IMR-90 (cell line): ENCODE measurements at regions not wholly inside any gene's neighbourhood (a gene's known extent, or its start where the extent isn't known, plus 50 kb on each side); places are given as distances from the start of the nearest gene placed in this dataset.

Experiments
- ATAC-seq: fragments of 200-7000 bp; cut with Tn5 transposase; 2 replicates; pipeline ENCODE4 v1.9.1; 2020; ENCODE audit warnings: low read depth, mild to moderate bottlenecking, moderate library complexity
- BruUV-seq: library from RNA; stranded (reverse); fragments of 400-500 nt; replicated peaks from 2 replicates; lab custom pipeline; 2021; lab: Mats Ljungman, UMichigan
- CTCF ChIA-PET: fragments of 300-600 bp; formaldehyde crosslinking; extraction: SDS; loops from one replicate; lab custom pipeline; 2021; ENCODE audit warnings: antibody characterized with exemption; lab: Yijun Ruan, JAX
- POLR2A ChIA-PET: fragments of 300-600 bp; sonication (Branson Sonifier 250); formaldehyde crosslinking; loops from one replicate; lab custom pipeline; 2022; ENCODE audit warnings: antibody characterized with exemption; ENCODE audit not compliant: unreplicated experiment; lab: Charles Lee
- DNase-seq: peaks from one replicate; pipeline ENCODE4 v3.0.0; 2013
- H2AFZ ChIP-seq: replicated peaks from 2 replicates; pipeline ENCODE3; 2013; ENCODE audit warnings: low read length, mild to moderate bottlenecking; ENCODE audit not compliant: poor library complexity
- H2AK5ac ChIP-seq: 2 replicates; pipeline ENCODE4 v1.6.1; 2013; ENCODE audit warnings: low read depth, low read length, inconsistent platforms
- H2AK9ac ChIP-seq: replicated peaks from 2 replicates; pipeline ENCODE3; 2013; ENCODE audit warnings: mild to moderate bottlenecking, low read depth, low read length, moderate library complexity; ENCODE audit not compliant: poor library complexity
- H2BK120ac ChIP-seq: 2 replicates; pipeline ENCODE4 v1.6.1; 2013; ENCODE audit warnings: low read depth, low read length, inconsistent platforms
- H2BK15ac ChIP-seq: 3 replicates; pipeline ENCODE4 v1.6.1; 2013; ENCODE audit warnings: low read depth, low read length, inconsistent platforms
- H2BK20ac ChIP-seq: 2 replicates; pipeline ENCODE4 v1.6.1; 2013; ENCODE audit warnings: low read depth, mild to moderate bottlenecking, inconsistent platforms, low read length, moderate library complexity
- H2BK5ac ChIP-seq: 2 replicates; pipeline ENCODE4 v1.6.1; 2013; ENCODE audit warnings: mild to moderate bottlenecking, low read depth, low read length, inconsistent platforms; ENCODE audit not compliant: poor library complexity, severe bottlenecking
- H3K14ac ChIP-seq: replicated peaks from 2 replicates; pipeline ENCODE4 v1.6.1; 2013; ENCODE audit warnings: low read depth, low read length, inconsistent platforms
- H3K18ac ChIP-seq: 2 replicates; pipeline ENCODE4 v1.6.1; 2013; ENCODE audit warnings: low read depth, low read length, control low read depth
- H3K23ac ChIP-seq: 2 replicates; pipeline ENCODE4 v1.6.1; 2013; ENCODE audit warnings: low read depth, low read length, inconsistent platforms
- H3K27ac ChIP-seq: 2 replicates; pipeline ENCODE4 v1.5.1; 2013; ENCODE audit warnings: mild to moderate bottlenecking, control low read depth, low read length; ENCODE audit not compliant: insufficient read depth
- H3K27me3 ChIP-seq: 2 replicates; pipeline ENCODE4 v1.6.1; 2013; ENCODE audit warnings: low read length; ENCODE audit not compliant: control insufficient read depth, insufficient read depth
- H3K36me3 ChIP-seq: 2 replicates; pipeline ENCODE4 v1.6.1; 2013; ENCODE audit warnings: low read length, mixed read lengths; ENCODE audit not compliant: control insufficient read depth, insufficient read depth
- H3K4ac ChIP-seq: 2 replicates; pipeline ENCODE4 v1.6.1; 2013; ENCODE audit warnings: low read depth, low read length, inconsistent platforms
- H3K4me1 ChIP-seq: 2 replicates; pipeline ENCODE4 v1.6.1; 2013; ENCODE audit warnings: low read length, mixed read lengths; ENCODE audit not compliant: control insufficient read depth, insufficient read depth
- H3K4me2 ChIP-seq: 2 replicates; pipeline ENCODE4 v1.6.1; 2013; ENCODE audit warnings: low read depth, mild to moderate bottlenecking, control low read depth, low read length, moderate library complexity
- H3K4me3 ChIP-seq: 2 replicates; pipeline ENCODE4 v1.5.1; 2013; ENCODE audit warnings: low read depth, mild to moderate bottlenecking, control low read depth, low read length, moderate library complexity; ENCODE audit not compliant: insufficient read depth
- H3K56ac ChIP-seq: 2 replicates; pipeline ENCODE4 v1.6.1; 2013; ENCODE audit warnings: low read length, inconsistent platforms; ENCODE audit not compliant: insufficient read depth; ENCODE audit errors: extremely low read depth
- H3K79me1 ChIP-seq, 2 experiments: 2 replicates each; pipeline ENCODE4 v1.6.1; 2013; ENCODE audit warnings: low read length in 2 of 2, inconsistent platforms in 1 of 2, low read depth in 1 of 2
- H3K9ac ChIP-seq: 2 replicates; pipeline ENCODE4 v1.6.1; 2013; ENCODE audit warnings: low read depth, low read length, control low read depth
- H3K9me1 ChIP-seq: 2 replicates; pipeline ENCODE4 v1.6.1; 2013; ENCODE audit warnings: low read length, inconsistent platforms; ENCODE audit not compliant: insufficient read depth
- H3K9me3 ChIP-seq: 2 replicates; pipeline ENCODE4 v1.6.1; 2013; ENCODE audit warnings: low read length; ENCODE audit not compliant: control insufficient read depth, insufficient read depth
- H4K20me1 ChIP-seq: 2 replicates; pipeline ENCODE4 v1.6.1; 2013; ENCODE audit warnings: low read length, inconsistent platforms; ENCODE audit not compliant: insufficient read depth
- H4K5ac ChIP-seq: 2 replicates; pipeline ENCODE4 v1.6.1; 2013; ENCODE audit warnings: mild to moderate bottlenecking, low read depth, low read length, control low read depth
- H4K8ac ChIP-seq, 2 experiments: 2 replicates each; pipeline ENCODE4 v1.6.1; 2013; ENCODE audit warnings: low read depth in 2 of 2, low read length in 2 of 2, control low read depth in 1 of 2, inconsistent platforms in 1 of 2
- H4K91ac ChIP-seq: 2 replicates; pipeline ENCODE4 v1.6.1; 2013; ENCODE audit warnings: low read depth, low read length, inconsistent platforms; ENCODE audit not compliant: insufficient read depth
- CEBPB ChIP-seq: IDR thresholded peaks from 2 replicates; pipeline ENCODE4 v1.6.1; 2012; ENCODE audit warnings: low read depth, low read length, improper control_type of control experiment
- CHD1 ChIP-seq: IDR thresholded peaks from 2 replicates; pipeline ENCODE4 v1.6.1; 2012; ENCODE audit warnings: low read depth, low read length, improper control_type of control experiment
- CTCF ChIP-seq: conservative IDR thresholded peaks from 2 replicates; pipeline ENCODE4 v1.5.1; 2012; ENCODE audit warnings: mild to moderate bottlenecking, low read depth, low read length, improper control_type of control experiment
- MAFK ChIP-seq: IDR thresholded peaks from 2 replicates; pipeline ENCODE4 v1.6.1; 2012; ENCODE audit warnings: low read depth, low read length, improper control_type of control experiment
- MAZ ChIP-seq: IDR thresholded peaks from 2 replicates; pipeline ENCODE4 v1.6.1; 2012; ENCODE audit warnings: low read depth, mild to moderate bottlenecking, low read length, improper control_type of control experiment, moderate library complexity, borderline replicate concordance
- POLR2A ChIP-seq: IDR thresholded peaks from 2 replicates; pipeline ENCODE4 v1.6.1; 2012; ENCODE audit warnings: mild to moderate bottlenecking, low read depth, low read length
- RCOR1 ChIP-seq: IDR thresholded peaks from 2 replicates; pipeline ENCODE4 v1.6.1; 2012; ENCODE audit warnings: mild to moderate bottlenecking, low read length, improper control_type of control experiment; ENCODE audit not compliant: insufficient replicate concordance
- SMC3 ChIP-seq: fragments of 150-350 bp; IDR thresholded peaks from 2 replicates; pipeline ENCODE4 v1.6.1; 2016; ENCODE audit warnings: low read depth, mild to moderate bottlenecking, antibody characterized with exemption, low read length, moderate library complexity
- WGBS, 2 experiments: methylation state at CpG; one replicate each; pipeline versions ENCODE4 v1.1.5 to v1.1.7; 2013; ENCODE audit warnings: missing lambda C conversion rate in 2 of 2; ENCODE audit not compliant: insufficient read length in 1 of 2; ENCODE audit errors: extremely low coverage in 2 of 2; 5-methylcytosine and 5-hydroxymethylcytosine counted together
- dilution Hi-C: fragments of 300-500 bp; cut with HindIII; formaldehyde crosslinking; loops from one replicate; pipeline ENCODE4 v1.14.3; 2018; ENCODE audit warnings: low sequenced_read_pairs; ENCODE audit not compliant: unreplicated experiment
- in situ Hi-C: fragments of 300-500 bp; cut with MboI; formaldehyde crosslinking; loops from 3 replicates; pipeline ENCODE4 v1.14.3; 2019; ENCODE audit warnings: low sequenced_read_pairs, inconsistent platforms, mixed read lengths
- intact Hi-C: fragments of 100-400 bp; cut with micrococcal nuclease; formaldehyde crosslinking; loops from 2 replicates; pipeline ENCODE4 v1.10.0; 2022
- TF ChIP-seq, protein P1 (sequence below): fragments of 150-350 bp; IDR thresholded peaks from 2 replicates; pipeline ENCODE4 v1.6.1; 2016; ENCODE audit warnings: low read depth, mild to moderate bottlenecking, low read length, moderate library complexity, borderline replicate concordance
- TF ChIP-seq, protein P2 (sequence below): fragments of 150-350 bp; IDR thresholded peaks from 2 replicates; pipeline ENCODE4 v1.6.1; 2017; ENCODE audit warnings: mild to moderate bottlenecking, antibody characterized with exemption, low read length, low read depth

DNA sequence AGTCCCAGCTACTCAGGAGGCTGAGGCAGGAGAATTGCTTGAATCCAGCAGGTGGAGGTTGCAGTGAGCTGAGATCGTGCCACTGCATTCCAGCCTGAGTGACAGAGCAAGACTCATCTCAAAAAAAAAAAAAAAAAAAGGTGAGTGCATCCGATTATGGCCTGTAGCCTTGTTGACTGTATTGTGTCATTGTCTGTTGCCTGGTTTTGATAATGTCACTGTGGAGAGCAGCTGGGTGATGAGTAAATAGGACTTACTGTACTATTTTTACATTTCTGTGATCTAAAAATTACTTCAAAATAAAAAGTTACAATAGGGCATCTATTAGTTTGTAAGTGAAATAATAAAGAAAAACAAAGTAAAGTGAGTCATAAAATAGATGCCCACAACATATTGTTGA, 134.1 kb upstream of the SALL4 start:
- Histone ChIP-seq H2AFZ (no peak overlapping the region), H3K18ac (no peak overlapping the region), H2AK9ac (no peak overlapping the region), H2BK120ac (no peak overlapping the region), H3K36me3 (no peaks in the 10 kb centered on the region), H3K14ac (no peak overlapping the region), H3K4me2 (no peak overlapping the region), H3K9me1 (no peaks in the 10 kb centered on the region), H2BK5ac (no peak overlapping the region), H3K27me3 (no peaks in the 10 kb centered on the region; the same call in 1 of the 2 replicates), H4K8ac (no peak overlapping the region), H3K4me1 (peaks cover 6% of the 10 kb centered on the region), H3K9me3 (no peaks in the 10 kb centered on the region), H2BK15ac (no peak overlapping the region), H4K91ac (no peak overlapping the region), H2AK5ac (no peak overlapping the region), H4K5ac (no peak overlapping the region), H2BK20ac (no peak overlapping the region), H3K79me1 (no peaks in the 10 kb centered on the region), H4K20me1 (no peaks in the 10 kb centered on the region), H3K27ac (no peak overlapping the region), H3K23ac (no peak overlapping the region), H3K4ac (no peak overlapping the region), H3K56ac (no peak overlapping the region), H3K4me3 (no peak overlapping the region), H3K9ac (no peak overlapping the region)
- DNase-seq (no peak), ATAC-seq (no peak)
- TF ChIP-seq, protein P1, sequence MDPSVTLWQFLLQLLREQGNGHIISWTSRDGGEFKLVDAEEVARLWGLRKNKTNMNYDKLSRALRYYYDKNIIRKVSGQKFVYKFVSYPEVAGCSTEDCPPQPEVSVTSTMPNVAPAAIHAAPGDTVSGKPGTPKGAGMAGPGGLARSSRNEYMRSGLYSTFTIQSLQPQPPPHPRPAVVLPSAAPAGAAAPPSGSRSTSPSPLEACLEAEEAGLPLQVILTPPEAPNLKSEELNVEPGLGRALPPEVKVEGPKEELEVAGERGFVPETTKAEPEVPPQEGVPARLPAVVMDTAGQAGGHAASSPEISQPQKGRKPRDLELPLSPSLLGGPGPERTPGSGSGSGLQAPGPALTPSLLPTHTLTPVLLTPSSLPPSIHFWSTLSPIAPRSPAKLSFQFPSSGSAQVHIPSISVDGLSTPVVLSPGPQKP: no peak
- no peak for TF ChIP-seq MAFK
- TF ChIP-seq, protein P2, sequence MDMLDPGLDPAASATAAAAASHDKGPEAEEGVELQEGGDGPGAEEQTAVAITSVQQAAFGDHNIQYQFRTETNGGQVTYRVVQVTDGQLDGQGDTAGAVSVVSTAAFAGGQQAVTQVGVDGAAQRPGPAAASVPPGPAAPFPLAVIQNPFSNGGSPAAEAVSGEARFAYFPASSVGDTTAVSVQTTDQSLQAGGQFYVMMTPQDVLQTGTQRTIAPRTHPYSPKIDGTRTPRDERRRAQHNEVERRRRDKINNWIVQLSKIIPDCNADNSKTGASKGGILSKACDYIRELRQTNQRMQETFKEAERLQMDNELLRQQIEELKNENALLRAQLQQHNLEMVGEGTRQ: no peak
- no peak for TF ChIP-seq RCOR1
- no peak for TF ChIP-seq CHD1
- no peak for TF ChIP-seq CTCF
- TF ChIP-seq MAZ: no peak
- no peak for TF ChIP-seq POLR2A
- no peak for TF ChIP-seq CEBPB
- TF ChIP-seq SMC3: no peak
- CTCF ChIA-PET: no interaction called here
- in situ Hi-C loops (no loop called here), intact Hi-C loops (no loop called here), dilution Hi-C loops (no loop called here)
- POLR2A ChIA-PET: no interaction called here
- no CpG with 5 or more reads among the region's 2 CpGs for WGBS, 2 experiments
- BruUV-seq: no TSS peak
